Neuronal stem cell (in vitro differentiated cells): ENCODE measurements at regions not wholly inside any gene's neighbourhood (a gene's known extent, or its start where the extent isn't known, plus 50 kb on each side); places are given as distances from the start of the nearest gene placed in this dataset.

Experiments used
- DNase-seq: peaks from one replicate; pipeline ENCODE4 v3.0.0-alpha.2; 2013; ENCODE audit warnings: low spot score
- H2AFZ ChIP-seq: one replicate; pipeline ENCODE4 v1.6.1; 2013; ENCODE audit warnings: mild to moderate bottlenecking, low read length, inconsistent platforms
- H2AK5ac ChIP-seq: 2 replicates; pipeline ENCODE4 v1.6.1; 2013; ENCODE audit warnings: low read depth, mild to moderate bottlenecking, inconsistent platforms, low read length, moderate library complexity, mixed read lengths
- H2BK120ac ChIP-seq: 2 replicates; pipeline ENCODE4 v1.6.1; 2013; ENCODE audit warnings: low read depth, mild to moderate bottlenecking, inconsistent platforms, low read length, moderate library complexity, mixed read lengths
- H2BK12ac ChIP-seq: one replicate; pipeline ENCODE4 v1.6.1; 2013; ENCODE audit warnings: low read length, inconsistent platforms
- H2BK15ac ChIP-seq: 2 replicates; pipeline ENCODE4 v1.6.1; 2013; ENCODE audit warnings: mild to moderate bottlenecking, low read length, inconsistent platforms, mixed read lengths
- H2BK5ac ChIP-seq: one replicate; pipeline ENCODE4 v1.6.1; 2013; ENCODE audit warnings: inconsistent platforms, mild to moderate bottlenecking, low read length, moderate library complexity
- H3K14ac ChIP-seq: one replicate; pipeline ENCODE4 v1.6.1; 2013; ENCODE audit warnings: low read length, inconsistent platforms
- H3K18ac ChIP-seq: 2 replicates; pipeline ENCODE4 v1.6.1; 2013; ENCODE audit warnings: low read length, inconsistent platforms
- H3K23ac ChIP-seq: 2 replicates; pipeline ENCODE4 v1.6.1; 2013; ENCODE audit warnings: low read depth, mild to moderate bottlenecking, mixed read lengths, low read length, inconsistent platforms; ENCODE audit not compliant: poor library complexity
- H3K27ac ChIP-seq: replicated peaks from 3 replicates; pipeline ENCODE4 v1.5.1; 2013; ENCODE audit warnings: low read length, inconsistent platforms
- H3K27me3 ChIP-seq, 3 experiments: 2 replicates each; pipeline ENCODE4 v1.6.1; 2013; ENCODE audit warnings: low read length in 3 of 3, mild to moderate bottlenecking in 2 of 3, inconsistent platforms in 1 of 3, low read depth in 1 of 3, mixed read lengths in 1 of 3, moderate library complexity in 1 of 3; ENCODE audit not compliant: control insufficient read depth in 3 of 3, insufficient read depth in 3 of 3
- H3K36me3 ChIP-seq, 2 donors: replicated peaks in 1 of 2; 2 replicates each; pipeline ENCODE4 v1.6.1; 2013; ENCODE audit warnings: low read length in 2 of 2; ENCODE audit not compliant: control insufficient read depth in 2 of 2, insufficient read depth in 2 of 2
- H3K4ac ChIP-seq: 2 replicates; pipeline ENCODE4 v1.6.1; 2013; ENCODE audit warnings: inconsistent platforms, mild to moderate bottlenecking, low read length, moderate library complexity
- H3K4me1 ChIP-seq, 2 donors: 1 replicate in 1 of 2; 2 replicates in 1 of 2; pipeline ENCODE4 v1.6.1; 2013; ENCODE audit warnings: low read length in 2 of 2, low read depth in 1 of 2; ENCODE audit not compliant: control insufficient read depth in 2 of 2, insufficient read depth in 1 of 2
- H3K4me2 ChIP-seq: one replicate; pipeline ENCODE4 v1.6.1; 2013; ENCODE audit warnings: mild to moderate bottlenecking, low read length, inconsistent platforms; ENCODE audit not compliant: insufficient read depth, poor library complexity, severe bottlenecking
- H3K4me3 ChIP-seq, 2 donors: 2 replicates each; pipeline ENCODE4 v1.5.1; 2013; ENCODE audit warnings: low read length in 2 of 2, mild to moderate bottlenecking in 2 of 2, inconsistent platforms in 1 of 2, moderate library complexity in 1 of 2
- H3K79me1 ChIP-seq: one replicate; pipeline ENCODE4 v1.6.1; 2013; ENCODE audit warnings: low read depth, mild to moderate bottlenecking, inconsistent platforms, low read length, moderate library complexity
- H3K9ac ChIP-seq: one replicate; pipeline ENCODE4 v1.6.1; 2013; ENCODE audit warnings: mild to moderate bottlenecking, low read depth, low read length, inconsistent platforms; ENCODE audit not compliant: poor library complexity
- H3K9me3 ChIP-seq, 2 donors: replicated peaks in 1 of 2; 2 replicates each; pipeline versions ENCODE3 to v1.6.1; 2013; ENCODE audit warnings: low read length in 2 of 2, mild to moderate bottlenecking in 2 of 2, inconsistent platforms in 1 of 2, low read depth in 1 of 2, mixed read lengths in 1 of 2, moderate library complexity in 1 of 2; ENCODE audit not compliant: control insufficient read depth in 2 of 2, insufficient read depth in 1 of 2
- H4K8ac ChIP-seq: one replicate; pipeline ENCODE4 v1.6.1; 2013; ENCODE audit warnings: low read depth, mild to moderate bottlenecking, inconsistent platforms, low read length, moderate library complexity
- H4K91ac ChIP-seq: one replicate; pipeline ENCODE4 v1.6.1; 2013; ENCODE audit warnings: low read length, low read depth, mild to moderate bottlenecking, inconsistent platforms; ENCODE audit not compliant: poor library complexity
- WGBS, 2 donors: extraction: QIAGEN DNeasy Blood & Tissue Kit; methylation state at CpG; one replicate each; pipeline ENCODE4 v1.1.7; 2013; ENCODE audit warnings: missing lambda C conversion rate in 2 of 2, mixed read lengths in 1 of 2; ENCODE audit not compliant: insufficient read length in 2 of 2, insufficient replicate concordance in 1 of 2; ENCODE audit errors: extremely low coverage in 2 of 2; 5-methylcytosine and 5-hydroxymethylcytosine counted together

GRCh38 chr12:94037444-94037843, 110.9 kb upstream of the PLXNC1 start:
- WGBS, 2 donors, result no CpG with 5 or more reads among the region's 4 CpGs
- Histone ChIP-seq H3K36me3 (no peaks in the 10 kb centered on the region), H2AK5ac (no peak overlapping the region), H4K91ac (no peak overlapping the region), H2BK5ac (no peak overlapping the region), H3K14ac (no peak overlapping the region), H2BK120ac (no peak overlapping the region), H3K18ac (no peak overlapping the region), H3K4ac (no peak overlapping the region), H3K79me1 (no peaks in the 10 kb centered on the region), H3K27me3 (peaks cover 0 to 3% (median 0%) of the 10 kb centered on the region in 3 experiments), H3K9ac (no peak overlapping the region), H3K4me2 (no peak overlapping the region), H3K23ac (no peak overlapping the region), H4K8ac (no peak overlapping the region), H3K4me3 (no peak overlapping the region), H2BK15ac (no peak overlapping the region), H3K27ac (no peak overlapping the region), H3K9me3 (no peaks in the 10 kb centered on the region), H2BK12ac (no peak overlapping the region), H2AFZ (no peak overlapping the region), H3K4me1 (peaks cover 0 to 7% of the 10 kb centered on the region in 2 donors)
- DNase-seq, result no peak

- peaks cover 0 to 3% (median 0%) of the 10 kb centered on the region in 3 experiments for H3K27me3 ChIP-seq
- peaks cover 0 to 13% of the 10 kb centered on the region in 2 donors for H3K4me1 ChIP-seq
- no peak overlapping the region for H3K9ac ChIP-seq
- H2BK120ac ChIP-seq, result no peak overlapping the region
- no peak overlapping the region for H2BK12ac ChIP-seq
- H3K23ac ChIP-seq, result no peak overlapping the region
- H3K9me3 ChIP-seq, result no peaks in the 10 kb centered on the region
- DNase-seq, result no peak
- H3K36me3 ChIP-seq, result no peaks in the 10 kb centered on the region
- no peak overlapping the region for H3K27ac ChIP-seq
- no peak overlapping the region for H4K91ac ChIP-seq
- WGBS, 2 donors, result no CpG with 5 or more reads among the region's 2 CpGs
- no peak overlapping the region for H3K18ac ChIP-seq
- H3K4me3 ChIP-seq, result no peak overlapping the region
- H2BK5ac ChIP-seq, result no peak overlapping the region
- H2BK15ac ChIP-seq, result no peak overlapping the region
- no peak overlapping the region for H4K8ac ChIP-seq
- H2AFZ ChIP-seq, result no peak overlapping the region
- H3K79me1 ChIP-seq, result no peaks in the 10 kb centered on the region
- H2AK5ac ChIP-seq, result no peak overlapping the region
- H3K4me2 ChIP-seq, result no peak overlapping the region
- H3K14ac ChIP-seq, result no peak overlapping the region
- H3K4ac ChIP-seq, result no peak overlapping the region
These were observed 109.8 kb upstream of the PLXNC1 start for GRCh38 chr12:94038605-94039004.

- Histone ChIP-seq H3K23ac (no peak overlapping the region), H3K18ac (no peak overlapping the region), H3K4me1 (peaks cover 0 to 13% of the 10 kb centered on the region in 2 donors), H2BK120ac (no peak overlapping the region), H3K27ac (no peak overlapping the region), H4K91ac (no peak overlapping the region), H2AK5ac (no peak overlapping the region), H2AFZ (no peak overlapping the region), H3K27me3 (peaks cover 0 to 3% (median 3%) of the 10 kb centered on the region in 3 experiments), H2BK15ac (no peak overlapping the region), H3K4me3 (no peak overlapping the region), H3K14ac (no peak overlapping the region), H4K8ac (no peak overlapping the region), H2BK5ac (no peak overlapping the region), H3K9me3 (no peaks in the 10 kb centered on the region), H3K9ac (no peak overlapping the region), H3K4me2 (no peak overlapping the region), H3K79me1 (no peaks in the 10 kb centered on the region), H2BK12ac (no peak overlapping the region), H3K4ac (no peak overlapping the region), H3K36me3 (no peaks in the 10 kb centered on the region)
- DNase-seq, result no peak
These were observed 109.1 kb upstream of the PLXNC1 start for GRCh38 chr12:94039199-94039840.

- Histone ChIP-seq H3K79me1 (no peaks in the 10 kb centered on the region), H2AK5ac (no peak overlapping the region), H2BK120ac (no peak overlapping the region), H3K23ac (no peak overlapping the region), H3K9ac (no peak overlapping the region), H2BK15ac (no peak overlapping the region), H2BK5ac (no peak overlapping the region), H3K27ac (no peak overlapping the region), H4K91ac (no peak overlapping the region), H3K4me3 (no peak overlapping the region), H3K4me1 (peaks cover 0 to 13% of the 10 kb centered on the region in 2 donors), H3K36me3 (no peaks in the 10 kb centered on the region), H3K18ac (no peak overlapping the region), H3K9me3 (no peaks in the 10 kb centered on the region), H2AFZ (no peak overlapping the region), H3K4me2 (no peak overlapping the region), H4K8ac (no peak overlapping the region), H3K27me3 (peaks cover 0 to 3% (median 3%) of the 10 kb centered on the region in 3 experiments), H3K14ac (no peak overlapping the region), H3K4ac (no peak overlapping the region), H2BK12ac (no peak overlapping the region)
- WGBS, 2 donors, result no CpG with 5 or more reads among the region's 5 CpGs
- no peak for DNase-seq
These were observed 108.5 kb upstream of the PLXNC1 start for GRCh38 chr12:94039914-94040313.
